GM23338 (cell line): ENCODE measurements at regions not wholly inside any gene's neighbourhood (a gene's known extent, or its start where the extent isn't known, plus 50 kb on each side); places are given as distances from the start of the nearest gene placed in this dataset.

Experiments used
- ATAC-seq: fragments of 200-7000 bp; cut with Tn5 transposase; 3 replicates; pipeline ENCODE4 v1.9.1; 2020
- DNase-seq: peaks from one replicate; pipeline ENCODE4 v3.0.0-alpha.2; 2015; ENCODE audit warnings: low spot score
- H2AFZ ChIP-seq: fragments of 200-600 bp; sonication (generic); 2 replicates; pipeline ENCODE4 v1.8.0; 2016; ENCODE audit warnings: antibody characterized with exemption, mild to moderate bottlenecking, moderate library complexity
- H3F3A ChIP-seq: fragments of 200-600 bp; sonication (generic); replicated peaks from 2 replicates; pipeline ENCODE4 v1.8.0; 2017; ENCODE audit warnings: antibody characterized with exemption, mixed run types, low read depth
- H3K27ac ChIP-seq: fragments of 200-600 bp; sonication (generic); 2 replicates; pipeline ENCODE4 v1.6.1; 2016; ENCODE audit warnings: low read depth
- H3K27me3 ChIP-seq: fragments of 200-600 bp; sonication (generic); 2 replicates; pipeline ENCODE4 v1.8.0; 2016; ENCODE audit warnings: mild to moderate bottlenecking, mixed run types, moderate library complexity; ENCODE audit not compliant: insufficient read depth
- H3K36me3 ChIP-seq: fragments of 200-600 bp; sonication (generic); 2 replicates; pipeline ENCODE4 v1.8.0; 2016; ENCODE audit warnings: mild to moderate bottlenecking; ENCODE audit not compliant: insufficient read depth
- H3K4me1 ChIP-seq: fragments of 200-600 bp; sonication (generic); 2 replicates; pipeline ENCODE4 v1.8.0; 2016; ENCODE audit warnings: mild to moderate bottlenecking, moderate library complexity; ENCODE audit not compliant: insufficient read depth
- H3K4me2 ChIP-seq: fragments of 200-600 bp; sonication (generic); 2 replicates; pipeline ENCODE4 v1.7.1; 2017; ENCODE audit warnings: mixed run types
- H3K4me3 ChIP-seq: fragments of 200-600 bp; sonication (generic); 2 replicates; pipeline ENCODE4 v1.6.1; 2016; ENCODE audit warnings: mixed run types
- H3K79me2 ChIP-seq: fragments of 200-600 bp; sonication (generic); replicated peaks from 2 replicates; pipeline ENCODE4 v1.8.0; 2017; ENCODE audit warnings: mild to moderate bottlenecking; ENCODE audit not compliant: insufficient read depth
- H3K9me2 ChIP-seq: fragments of 200-600 bp; sonication (generic); 2 replicates; pipeline ENCODE4 v1.8.0; 2017; ENCODE audit not compliant: insufficient read depth
- H4K20me1 ChIP-seq: fragments of 200-600 bp; sonication (generic); replicated peaks from 2 replicates; pipeline ENCODE4 v1.8.0; 2017; ENCODE audit warnings: mild to moderate bottlenecking; ENCODE audit not compliant: insufficient read depth
- H3K27ac Mint-ChIP-seq: 2 replicates; pipeline ENCODE4 v1.8.0; 2020; ENCODE audit warnings: inconsistent platforms, mild to moderate bottlenecking, moderate library complexity, mixed read lengths
- H3K27me3 Mint-ChIP-seq: 3 replicates; pipeline ENCODE4 v1.8.0; 2022; ENCODE audit warnings: low read depth, mild to moderate bottlenecking, moderate library complexity, mixed read lengths, inconsistent platforms; ENCODE audit not compliant: insufficient read depth, poor library complexity
- H3K36me3 Mint-ChIP-seq: 3 replicates; pipeline ENCODE4 v1.8.0; 2021; ENCODE audit warnings: low read depth, mild to moderate bottlenecking, inconsistent platforms, moderate library complexity, mixed read lengths
- H3K4me1 Mint-ChIP-seq: 3 replicates; pipeline ENCODE4 v1.8.0; 2020; ENCODE audit warnings: mild to moderate bottlenecking, inconsistent platforms, mixed read lengths
- H3K4me3 Mint-ChIP-seq: 3 replicates; pipeline ENCODE4 v1.8.0; 2021; ENCODE audit warnings: moderate library complexity, mild to moderate bottlenecking, inconsistent platforms, mixed read lengths
- H3K9me3 Mint-ChIP-seq: 3 replicates; pipeline ENCODE4 v1.8.0; 2020; ENCODE audit warnings: moderate library complexity, mild to moderate bottlenecking, inconsistent platforms, mixed read lengths
- CREB1 ChIP-seq: fragments of 250-450 bp; sonication (Bioruptor Pico); IDR thresholded peaks from 2 replicates; pipeline ENCODE4 v1.5.0; 2020; ENCODE audit warnings: low read depth, mild to moderate bottlenecking, moderate library complexity
- ETS1 ChIP-seq: IDR thresholded peaks from 2 replicates; pipeline ENCODE4 v1.6.1; 2016; ENCODE audit warnings: antibody characterized with exemption
- EZH2 ChIP-seq: fragments of 200-600 bp; sonication (generic); IDR thresholded peaks from one replicate; pipeline ENCODE4 v1.8.0; 2017; ENCODE audit warnings: antibody characterized with exemption, mild to moderate bottlenecking, low read depth; ENCODE audit not compliant: unreplicated experiment
- EZH2phosphoT487 ChIP-seq: fragments of 200-600 bp; sonication (generic); IDR thresholded peaks from one replicate; pipeline ENCODE4 v1.8.1; 2018; ENCODE audit warnings: antibody characterized with exemption; ENCODE audit not compliant: unreplicated experiment
- JUNB ChIP-seq: IDR thresholded peaks from one replicate; pipeline ENCODE4 v1.6.1; 2016; ENCODE audit warnings: antibody characterized with exemption; ENCODE audit not compliant: unreplicated experiment
- NANOG ChIP-seq: IDR thresholded peaks from 2 replicates; pipeline ENCODE4 v1.6.1; 2016; ENCODE audit warnings: antibody characterized with exemption, borderline replicate concordance
- POLR2AphosphoS5 ChIP-seq: IDR thresholded peaks from 2 replicates; pipeline ENCODE4 v1.6.1; 2016; ENCODE audit warnings: antibody characterized with exemption, low read depth
- STAT1 ChIP-seq: IDR thresholded peaks from one replicate; pipeline ENCODE4 v1.6.1; 2016; ENCODE audit warnings: antibody characterized with exemption; ENCODE audit not compliant: unreplicated experiment
- ZNF114 ChIP-seq: fragments of 250-450 bp; sonication (Bioruptor Pico); IDR thresholded peaks from 2 replicates; pipeline ENCODE4 v1.5.0; 2020; ENCODE audit warnings: mild to moderate bottlenecking, moderate library complexity
- ZNF331 ChIP-seq: fragments of 250-450 bp; sonication (Bioruptor Pico); IDR thresholded peaks from 2 replicates; pipeline ENCODE4 v1.5.0; 2020; ENCODE audit warnings: low read depth, mild to moderate bottlenecking, moderate library complexity
- ZNF462 ChIP-seq: fragments of 250-450 bp; sonication (Bioruptor Pico); IDR thresholded peaks from 2 replicates; pipeline ENCODE4 v1.5.0; 2020; ENCODE audit warnings: mild to moderate bottlenecking, moderate library complexity
- TF ChIP-seq, protein P1 (sequence below), 2 experiments: fragments of 200-600 bp in 1 of 2; sonication (generic) in 1 of 2; conservative IDR thresholded peaks; 2 replicates each; pipeline versions ENCODE4 v1.5.1 to v1.6.1; 2016 to 2017; ENCODE audit warnings: antibody characterized with exemption in 2 of 2, low read depth in 2 of 2, mild to moderate bottlenecking in 2 of 2, moderate library complexity in 1 of 2
- TF ChIP-seq, protein P2 (sequence below): IDR thresholded peaks from one replicate; pipeline ENCODE4 v1.6.1; 2018; ENCODE audit warnings: antibody characterized with exemption; ENCODE audit not compliant: unreplicated experiment

DNA sequence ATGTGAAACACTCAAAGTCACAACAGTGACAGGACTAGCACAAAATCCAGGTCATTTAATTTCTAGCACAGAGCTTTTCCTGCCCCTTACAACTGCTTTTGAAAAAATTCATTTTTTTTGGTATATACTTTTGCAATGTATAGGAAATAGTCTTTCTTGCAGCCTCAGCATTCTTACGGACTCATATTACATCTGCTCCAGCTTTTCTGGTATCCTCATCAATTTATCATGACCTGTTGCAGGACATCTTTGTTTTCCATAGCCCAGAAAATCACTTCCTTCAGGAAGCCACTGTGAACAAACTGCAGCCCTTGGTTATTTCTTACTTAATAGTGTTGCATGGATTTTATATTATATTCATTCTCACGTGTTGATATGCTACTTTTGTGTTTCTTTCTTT is 347.9 kb upstream of the MTPN start:
- no peak overlapping the region for H3K4me3 Mint-ChIP-seq
- H3K9me3 Mint-ChIP-seq, result no peaks in the 10 kb centered on the region
- no peak for DNase-seq

More for the DNA sequence above, 347.9 kb upstream of the MTPN start:
- Mint-ChIP-seq H3K27ac (no peak overlapping the region), H3K27me3 (peaks cover 2% of the 10 kb centered on the region), H3K4me1 (peaks cover 6% of the 10 kb centered on the region; the same call in 2 of the 3 replicates), H3K36me3 (no peaks in the 10 kb centered on the region)
- no peaks in the 10 kb centered on the region for H3F3A ChIP-seq
- no peak overlapping the region for H3K27ac ChIP-seq
- no peak for ATAC-seq
- no peaks in the 10 kb centered on the region for H4K20me1 ChIP-seq
- no peak overlapping the region for H3K4me3 ChIP-seq
- H3K27me3 ChIP-seq, result no peaks in the 10 kb centered on the region
- no peak overlapping the region for H2AFZ ChIP-seq
- H3K36me3 ChIP-seq, result no peaks in the 10 kb centered on the region
- no peaks in the 10 kb centered on the region for H3K9me2 ChIP-seq
- H3K4me2 ChIP-seq, result no peak overlapping the region
- H3K79me2 ChIP-seq, result no peaks in the 10 kb centered on the region
- TF ChIP-seq JUNB, result no peak
- TF ChIP-seq, protein P1, sequence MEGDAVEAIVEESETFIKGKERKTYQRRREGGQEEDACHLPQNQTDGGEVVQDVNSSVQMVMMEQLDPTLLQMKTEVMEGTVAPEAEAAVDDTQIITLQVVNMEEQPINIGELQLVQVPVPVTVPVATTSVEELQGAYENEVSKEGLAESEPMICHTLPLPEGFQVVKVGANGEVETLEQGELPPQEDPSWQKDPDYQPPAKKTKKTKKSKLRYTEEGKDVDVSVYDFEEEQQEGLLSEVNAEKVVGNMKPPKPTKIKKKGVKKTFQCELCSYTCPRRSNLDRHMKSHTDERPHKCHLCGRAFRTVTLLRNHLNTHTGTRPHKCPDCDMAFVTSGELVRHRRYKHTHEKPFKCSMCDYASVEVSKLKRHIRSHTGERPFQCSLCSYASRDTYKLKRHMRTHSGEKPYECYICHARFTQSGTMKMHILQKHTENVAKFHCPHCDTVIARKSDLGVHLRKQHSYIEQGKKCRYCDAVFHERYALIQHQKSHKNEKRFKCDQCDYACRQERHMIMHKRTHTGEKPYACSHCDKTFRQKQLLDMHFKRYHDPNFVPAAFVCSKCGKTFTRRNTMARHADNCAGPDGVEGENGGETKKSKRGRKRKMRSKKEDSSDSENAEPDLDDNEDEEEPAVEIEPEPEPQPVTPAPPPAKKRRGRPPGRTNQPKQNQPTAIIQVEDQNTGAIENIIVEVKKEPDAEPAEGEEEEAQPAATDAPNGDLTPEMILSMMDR (conservative IDR thresholded peaks at IDR 0.05; ENCODE audit: low read depth in 2 of 2), result no peak
- no peak for TF ChIP-seq ETS1
- TF ChIP-seq EZH2phosphoT487, result no peak
- no peak for TF ChIP-seq ZNF462 (CRISPR knock-in tag)
- no peak for TF ChIP-seq STAT1
- TF ChIP-seq NANOG, result no peak
- TF ChIP-seq CREB1 (CRISPR knock-in tag), result no peak
- TF ChIP-seq EZH2, result no peak
- TF ChIP-seq ZNF114 (CRISPR knock-in tag), result no peak
- TF ChIP-seq, protein P2, sequence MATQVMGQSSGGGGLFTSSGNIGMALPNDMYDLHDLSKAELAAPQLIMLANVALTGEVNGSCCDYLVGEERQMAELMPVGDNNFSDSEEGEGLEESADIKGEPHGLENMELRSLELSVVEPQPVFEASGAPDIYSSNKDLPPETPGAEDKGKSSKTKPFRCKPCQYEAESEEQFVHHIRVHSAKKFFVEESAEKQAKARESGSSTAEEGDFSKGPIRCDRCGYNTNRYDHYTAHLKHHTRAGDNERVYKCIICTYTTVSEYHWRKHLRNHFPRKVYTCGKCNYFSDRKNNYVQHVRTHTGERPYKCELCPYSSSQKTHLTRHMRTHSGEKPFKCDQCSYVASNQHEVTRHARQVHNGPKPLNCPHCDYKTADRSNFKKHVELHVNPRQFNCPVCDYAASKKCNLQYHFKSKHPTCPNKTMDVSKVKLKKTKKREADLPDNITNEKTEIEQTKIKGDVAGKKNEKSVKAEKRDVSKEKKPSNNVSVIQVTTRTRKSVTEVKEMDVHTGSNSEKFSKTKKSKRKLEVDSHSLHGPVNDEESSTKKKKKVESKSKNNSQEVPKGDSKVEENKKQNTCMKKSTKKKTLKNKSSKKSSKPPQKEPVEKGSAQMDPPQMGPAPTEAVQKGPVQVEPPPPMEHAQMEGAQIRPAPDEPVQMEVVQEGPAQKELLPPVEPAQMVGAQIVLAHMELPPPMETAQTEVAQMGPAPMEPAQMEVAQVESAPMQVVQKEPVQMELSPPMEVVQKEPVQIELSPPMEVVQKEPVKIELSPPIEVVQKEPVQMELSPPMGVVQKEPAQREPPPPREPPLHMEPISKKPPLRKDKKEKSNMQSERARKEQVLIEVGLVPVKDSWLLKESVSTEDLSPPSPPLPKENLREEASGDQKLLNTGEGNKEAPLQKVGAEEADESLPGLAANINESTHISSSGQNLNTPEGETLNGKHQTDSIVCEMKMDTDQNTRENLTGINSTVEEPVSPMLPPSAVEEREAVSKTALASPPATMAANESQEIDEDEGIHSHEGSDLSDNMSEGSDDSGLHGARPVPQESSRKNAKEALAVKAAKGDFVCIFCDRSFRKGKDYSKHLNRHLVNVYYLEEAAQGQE, result no peak
- TF ChIP-seq POLR2AphosphoS5, result no peak
- TF ChIP-seq ZNF331 (CRISPR knock-in tag), result no peak
- no peaks in the 10 kb centered on the region for H3K4me1 ChIP-seq
